ENCODE measurements at regions not wholly inside any gene's neighbourhood (a gene's known extent, or its start where the extent isn't known, plus 50 kb on each side); places are given as distances from the start of the nearest gene placed in this dataset.

DNA sequence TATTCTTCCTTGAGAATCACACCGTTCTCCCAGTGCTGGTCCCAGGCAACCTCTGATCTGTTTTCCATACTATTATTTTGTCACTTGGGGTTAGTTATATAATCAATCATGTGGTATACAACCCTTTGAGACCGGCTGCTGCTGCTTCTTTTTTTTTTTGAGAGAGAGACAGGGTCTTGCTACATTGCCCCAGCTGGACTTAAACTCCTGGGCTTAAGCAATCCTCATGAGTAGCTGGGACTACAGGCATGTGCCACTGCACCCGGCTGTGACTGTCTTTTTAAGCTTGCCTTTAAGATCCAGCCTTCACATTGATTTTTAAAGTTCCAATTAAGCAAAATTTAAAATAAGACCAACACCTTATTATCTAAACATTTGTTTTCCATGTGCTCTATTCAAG, 86.7 kb upstream of the EXOC1L start:
- CTCF ChIA-PET = no interaction called here
- no peaks in the 10 kb centered on the region for H3K9me3 Mint-ChIP-seq
- no peaks in the 10 kb centered on the region for H3K4me1 Mint-ChIP-seq (ENCODE audit: low read depth)
- intact Hi-C loops (cut with micrococcal nuclease) = no loop called here
- no peak for DNase-seq
- H3K4me3 Mint-ChIP-seq = no peak overlapping the region
- no peak overlapping the region for H3K27ac Mint-ChIP-seq
- H3K36me3 Mint-ChIP-seq (ENCODE audit: low read depth) = no peaks in the 10 kb centered on the region
- peaks cover 28% of the 10 kb centered on the region for H3K27me3 Mint-ChIP-seq (ENCODE audit: low read depth)

GRCh38 chr4:55733932-55734331, 85.7 kb upstream of the EXOC1L start:
- Mint-ChIP-seq H3K27ac (no peak overlapping the region), H3K4me1 (ENCODE audit: low read depth) (no peaks in the 10 kb centered on the region), H3K9me3 (no peaks in the 10 kb centered on the region), H3K36me3 (ENCODE audit: low read depth) (no peaks in the 10 kb centered on the region), H3K4me3 (no peak overlapping the region), H3K27me3 (ENCODE audit: low read depth) (peaks cover 31% of the 10 kb centered on the region)
- CTCF ChIA-PET = no interaction called here
- intact Hi-C loops (cut with micrococcal nuclease) = no loop called here
- no peak for DNase-seq

- no peak overlapping the region for H3K4me3 Mint-ChIP-seq
- CTCF ChIA-PET = interaction anchor here (0.8 to 1.6 kb wide), 2 partner anchors 130 to 300 kb away, joined by 3 to 5 read pairs; no protein-coding TSS in a partner anchor
- H3K9me3 Mint-ChIP-seq = no peaks in the 10 kb centered on the region
- no peak overlapping the region for H3K27ac Mint-ChIP-seq
- intact Hi-C loops (cut with micrococcal nuclease) = loop anchor here (1.0 to 5.0 kb wide), 6 partner anchors 131 to 765 kb away; partner anchors contain the start of gene SRD5A3
- H3K4me1 Mint-ChIP-seq (ENCODE audit: low read depth) = no peaks in the 10 kb centered on the region
- no peak for DNase-seq
- no peaks in the 10 kb centered on the region for H3K36me3 Mint-ChIP-seq (ENCODE audit: low read depth)
- peaks cover 34% of the 10 kb centered on the region for H3K27me3 Mint-ChIP-seq (ENCODE audit: low read depth)
These were observed 82.9 kb upstream of the EXOC1L start for GRCh38 chr4:55736605-55737183.

DNA sequence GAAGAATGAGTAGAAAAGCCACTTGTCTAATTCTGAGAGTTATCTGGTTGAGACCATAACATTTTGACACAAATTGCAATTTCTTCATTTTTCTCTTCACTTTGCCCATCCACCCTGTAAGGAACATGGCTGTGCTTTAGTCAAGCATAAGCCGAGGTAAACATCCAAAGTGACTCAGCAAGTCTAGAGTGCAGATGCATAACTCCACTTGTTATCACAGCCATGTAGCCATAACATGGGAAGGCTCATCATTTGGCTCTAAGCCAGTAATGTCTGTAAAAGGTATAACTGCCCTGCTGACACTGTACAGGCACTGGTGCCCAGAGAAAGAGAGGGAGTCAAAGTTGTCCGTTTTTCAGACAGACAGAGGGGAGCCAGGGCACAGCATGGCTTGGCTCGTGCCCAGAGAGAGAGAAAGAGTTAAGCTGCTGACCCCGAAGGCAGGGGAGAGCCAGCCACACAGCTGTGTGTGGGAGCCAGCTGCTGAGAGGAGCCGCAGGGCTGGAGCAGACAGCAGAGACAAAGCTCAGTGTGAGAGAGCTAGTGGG, 76.9 kb upstream of the EXOC1L start:
- no peak for DNase-seq
- CTCF ChIA-PET = no interaction called here
- no peak overlapping the region for H3K27ac Mint-ChIP-seq
- H3K4me1 Mint-ChIP-seq (ENCODE audit: low read depth) = no peaks in the 10 kb centered on the region
- no peak overlapping the region for H3K4me3 Mint-ChIP-seq
- peaks cover 13% of the 10 kb centered on the region for H3K27me3 Mint-ChIP-seq (ENCODE audit: low read depth)
- no peaks in the 10 kb centered on the region for H3K9me3 Mint-ChIP-seq
- intact Hi-C loops (cut with micrococcal nuclease) = no loop called here
- no peaks in the 10 kb centered on the region for H3K36me3 Mint-ChIP-seq (ENCODE audit: low read depth)

GRCh38 chr4:55744369-55744768, 75.2 kb upstream of the EXOC1L start:
- peaks cover 9% of the 10 kb centered on the region for H3K27me3 Mint-ChIP-seq (ENCODE audit: low read depth)
- intact Hi-C loops (cut with micrococcal nuclease) = no loop called here
- H3K4me1 Mint-ChIP-seq (ENCODE audit: low read depth) = no peaks in the 10 kb centered on the region
- no peak overlapping the region for H3K27ac Mint-ChIP-seq
- H3K9me3 Mint-ChIP-seq = no peaks in the 10 kb centered on the region
- H3K4me3 Mint-ChIP-seq = no peak overlapping the region
- no peaks in the 10 kb centered on the region for H3K36me3 Mint-ChIP-seq (ENCODE audit: low read depth)
- CTCF ChIA-PET = no interaction called here
- DNase-seq = no peak

- no peak overlapping the region for H3K27ac Mint-ChIP-seq
- H3K4me3 Mint-ChIP-seq = no peak overlapping the region
- intact Hi-C loops (cut with micrococcal nuclease) = no loop called here
These were observed 74.6 kb upstream of the EXOC1L start for GRCh38 chr4:55745014-55745413.

DNA sequence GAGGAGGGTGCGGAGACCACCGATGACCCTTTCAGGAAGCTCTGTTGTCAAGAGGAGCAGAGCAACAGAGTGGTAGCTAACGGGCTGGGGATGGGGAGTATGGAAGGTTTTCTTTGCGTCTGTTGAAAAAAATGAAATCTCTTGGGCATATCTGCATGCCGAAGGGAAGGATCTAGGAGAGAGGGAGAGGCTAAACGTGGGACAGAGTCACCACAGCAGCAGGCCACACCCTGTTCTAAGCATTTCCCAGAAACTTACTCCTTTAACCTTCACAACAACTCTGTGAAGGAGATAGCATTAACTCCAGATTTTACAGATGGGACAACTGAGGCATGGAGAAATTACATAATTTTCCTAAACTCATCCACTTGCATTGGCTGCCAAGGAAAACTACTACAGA, 71.8 kb upstream of the EXOC1L start:
- CTCF ChIA-PET = no interaction called here
- no peak for DNase-seq
- intact Hi-C loops (cut with micrococcal nuclease) = no loop called here

More at GRCh38 chr4:55745014-55745413, 74.6 kb upstream of the EXOC1L start:
- no peaks in the 10 kb centered on the region for H3K36me3 Mint-ChIP-seq (ENCODE audit: low read depth)
- H3K27me3 Mint-ChIP-seq (ENCODE audit: low read depth) = peaks cover 5% of the 10 kb centered on the region
- H3K4me1 Mint-ChIP-seq (ENCODE audit: low read depth) = no peaks in the 10 kb centered on the region
- no peaks in the 10 kb centered on the region for H3K9me3 Mint-ChIP-seq
- DNase-seq = no peak
- CTCF ChIA-PET = no interaction called here

GRCh38 chr4:55749666-55750065, 69.9 kb upstream of the EXOC1L start:
- no peaks in the 10 kb centered on the region for H3K36me3 Mint-ChIP-seq (ENCODE audit: low read depth)
- peaks cover 4% of the 10 kb centered on the region for H3K27me3 Mint-ChIP-seq (ENCODE audit: low read depth)
- H3K4me1 Mint-ChIP-seq (ENCODE audit: low read depth) = no peaks in the 10 kb centered on the region
- intact Hi-C loops (cut with micrococcal nuclease) = no loop called here
- H3K27ac Mint-ChIP-seq = no peak overlapping the region
- no peaks in the 10 kb centered on the region for H3K9me3 Mint-ChIP-seq
- CTCF ChIA-PET = no interaction called here
- H3K4me3 Mint-ChIP-seq = no peak overlapping the region
- no peak for DNase-seq

More for the DNA sequence above, 71.8 kb upstream of the EXOC1L start:
- H3K4me1 Mint-ChIP-seq (ENCODE audit: low read depth) = no peaks in the 10 kb centered on the region
- no peaks in the 10 kb centered on the region for H3K36me3 Mint-ChIP-seq (ENCODE audit: low read depth)
- H3K27me3 Mint-ChIP-seq (ENCODE audit: low read depth) = peaks cover 4% of the 10 kb centered on the region
- no peaks in the 10 kb centered on the region for H3K9me3 Mint-ChIP-seq
- no peak overlapping the region for H3K27ac Mint-ChIP-seq
- no peak overlapping the region for H3K4me3 Mint-ChIP-seq

- CTCF ChIA-PET = interaction anchor here (0.7 kb wide), 1 partner anchor 77 kb away, joined by 3 read pairs; no protein-coding TSS in a partner anchor
- Mint-ChIP-seq H3K27me3 (ENCODE audit: low read depth) (peaks cover 2% of the 10 kb centered on the region), H3K4me1 (ENCODE audit: low read depth) (peaks cover 3% of the 10 kb centered on the region), H3K4me3 (no peak overlapping the region), H3K36me3 (ENCODE audit: low read depth) (no peaks in the 10 kb centered on the region), H3K27ac (no peak overlapping the region), H3K9me3 (no peaks in the 10 kb centered on the region)
- intact Hi-C loops (cut with micrococcal nuclease) = no loop called here
- DNase-seq = no peak
These were observed 66.8 kb upstream of the EXOC1L start for GRCh38 chr4:55752810-55753209.

DNA sequence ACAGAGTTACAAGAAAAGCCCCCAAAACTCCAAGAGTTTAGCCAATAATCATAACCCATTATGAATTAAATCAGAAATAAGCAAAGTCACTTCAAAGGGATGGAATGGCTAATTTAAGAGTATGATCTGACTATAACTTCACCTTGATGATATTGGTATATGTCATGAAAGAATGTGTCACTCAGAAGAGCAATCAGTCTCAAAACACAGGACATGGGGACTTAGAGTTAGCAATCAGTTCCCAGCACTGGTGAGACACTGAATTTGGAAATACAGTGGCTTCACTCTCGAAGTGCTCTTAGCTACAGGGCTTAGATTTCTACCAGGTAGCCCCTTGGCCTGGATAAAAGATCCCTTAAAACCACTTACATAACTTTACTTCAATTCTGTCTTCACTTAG, 65.7 kb upstream of the EXOC1L start:
- no peaks in the 10 kb centered on the region for H3K9me3 Mint-ChIP-seq
- intact Hi-C loops (cut with micrococcal nuclease) = no loop called here

DNA sequence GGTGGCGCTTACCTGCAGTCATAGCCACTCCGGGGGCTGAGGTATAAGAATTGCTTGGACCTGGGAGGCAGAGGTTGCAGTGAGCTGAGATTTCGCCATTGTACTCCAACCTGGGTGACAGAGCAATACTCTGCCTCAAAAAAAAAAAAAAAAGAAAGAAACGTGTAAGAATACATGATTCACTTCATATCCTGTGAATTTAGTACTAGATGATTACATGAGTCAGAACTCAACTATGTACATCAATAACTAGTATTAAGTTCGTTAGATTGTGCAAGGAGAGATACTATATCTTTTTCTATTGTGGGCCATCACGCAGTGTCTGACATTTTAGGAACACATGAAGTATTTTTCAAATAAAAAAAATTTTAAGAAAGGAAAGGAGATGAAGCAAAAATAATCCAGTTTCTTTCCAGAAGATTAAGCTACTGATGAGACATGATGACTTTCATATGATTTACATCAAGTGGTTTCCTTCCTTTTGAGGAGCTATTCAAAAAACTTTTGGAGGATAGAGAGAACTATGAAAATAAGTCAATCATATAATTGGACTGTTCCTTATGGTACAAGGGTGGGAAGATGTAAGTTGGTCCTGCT, 64.7 kb upstream of the EXOC1L start:
- no peaks in the 10 kb centered on the region for H3K9me3 Mint-ChIP-seq
- CTCF ChIA-PET = interaction anchor here (0.6 kb wide), 1 partner anchor 908 kb away, joined by 3 read pairs; no protein-coding TSS in a partner anchor
- H3K27me3 Mint-ChIP-seq (ENCODE audit: low read depth) = peaks cover 2% of the 10 kb centered on the region
- DNase-seq = no peak
- no peak overlapping the region for H3K27ac Mint-ChIP-seq
- H3K4me1 Mint-ChIP-seq (ENCODE audit: low read depth) = peaks cover 4% of the 10 kb centered on the region
- H3K4me3 Mint-ChIP-seq = no peak overlapping the region
- H3K36me3 Mint-ChIP-seq (ENCODE audit: low read depth) = no peaks in the 10 kb centered on the region
- intact Hi-C loops (cut with micrococcal nuclease) = loop anchor here (5.0 kb wide), 1 partner anchor 112 kb away; no protein-coding TSS in a partner anchor

More for the DNA sequence above, 65.7 kb upstream of the EXOC1L start:
- H3K36me3 Mint-ChIP-seq (ENCODE audit: low read depth) = no peaks in the 10 kb centered on the region
- no peak for DNase-seq
- H3K4me1 Mint-ChIP-seq (ENCODE audit: low read depth) = peaks cover 4% of the 10 kb centered on the region
- no peak overlapping the region for H3K4me3 Mint-ChIP-seq
- CTCF ChIA-PET = no interaction called here
- peaks cover 2% of the 10 kb centered on the region for H3K27me3 Mint-ChIP-seq (ENCODE audit: low read depth)
- no peak overlapping the region for H3K27ac Mint-ChIP-seq

DNA sequence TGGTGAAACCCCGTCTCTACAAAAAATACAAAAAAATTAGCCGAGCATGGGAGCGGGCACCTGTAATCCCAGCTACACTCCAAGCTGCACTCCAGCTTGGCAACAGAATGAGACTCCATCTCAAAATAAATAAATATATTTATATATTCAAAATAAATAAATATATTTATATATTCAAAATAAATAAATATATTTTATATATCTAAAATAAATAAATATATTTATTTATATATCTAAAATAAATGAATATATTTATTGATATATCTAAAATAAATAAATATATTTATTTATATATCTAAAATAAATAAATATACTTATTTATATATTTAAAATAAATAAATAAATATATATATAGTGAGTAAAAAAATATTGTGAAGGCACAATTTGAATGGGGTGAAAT, 63.4 kb upstream of the EXOC1L start:
- Mint-ChIP-seq H3K36me3 (ENCODE audit: low read depth) (no peaks in the 10 kb centered on the region), H3K27me3 (ENCODE audit: low read depth) (no peaks in the 10 kb centered on the region), H3K9me3 (no peaks in the 10 kb centered on the region), H3K4me3 (no peak overlapping the region), H3K27ac (no peak overlapping the region), H3K4me1 (ENCODE audit: low read depth) (peaks cover 4% of the 10 kb centered on the region)
- intact Hi-C loops (cut with micrococcal nuclease) = loop anchor here (5.0 kb wide), 1 partner anchor 111 kb away; no protein-coding TSS in a partner anchor
- CTCF ChIA-PET = interaction anchor here (0.5 to 0.6 kb wide), 2 partner anchors 110 to 1079 kb away, joined by 3 to 4 read pairs; no protein-coding TSS in a partner anchor
- DNase-seq = no peak

Measured in activated naive CD4-positive, alpha-beta T cell treated with anti-CD3 and anti-CD28 coated beads for 36 hours (primary cell).